OCI-LY3 (cell line): ENCODE measurements at regions not wholly inside any gene's neighbourhood (a gene's known extent, or its start where the extent isn't known, plus 50 kb on each side); places are given as distances from the start of the nearest gene placed in this dataset.

Experiments used
- EZH2phosphoT487 ChIP-seq: fragments of 200-600 bp; shearing (Covaris generic); IDR thresholded peaks from 2 replicates; pipeline ENCODE4 v1.6.1; 2018; ENCODE audit warnings: antibody characterized with exemption, mixed run types, low read depth
- TF ChIP-seq, protein P1 (sequence below): fragments of 200-600, 300-600 bp; sonication (generic); IDR thresholded peaks from 2 replicates; pipeline ENCODE4 v1.5.1; 2014; ENCODE audit warnings: antibody characterized with exemption, low read length, low read depth

DNA sequence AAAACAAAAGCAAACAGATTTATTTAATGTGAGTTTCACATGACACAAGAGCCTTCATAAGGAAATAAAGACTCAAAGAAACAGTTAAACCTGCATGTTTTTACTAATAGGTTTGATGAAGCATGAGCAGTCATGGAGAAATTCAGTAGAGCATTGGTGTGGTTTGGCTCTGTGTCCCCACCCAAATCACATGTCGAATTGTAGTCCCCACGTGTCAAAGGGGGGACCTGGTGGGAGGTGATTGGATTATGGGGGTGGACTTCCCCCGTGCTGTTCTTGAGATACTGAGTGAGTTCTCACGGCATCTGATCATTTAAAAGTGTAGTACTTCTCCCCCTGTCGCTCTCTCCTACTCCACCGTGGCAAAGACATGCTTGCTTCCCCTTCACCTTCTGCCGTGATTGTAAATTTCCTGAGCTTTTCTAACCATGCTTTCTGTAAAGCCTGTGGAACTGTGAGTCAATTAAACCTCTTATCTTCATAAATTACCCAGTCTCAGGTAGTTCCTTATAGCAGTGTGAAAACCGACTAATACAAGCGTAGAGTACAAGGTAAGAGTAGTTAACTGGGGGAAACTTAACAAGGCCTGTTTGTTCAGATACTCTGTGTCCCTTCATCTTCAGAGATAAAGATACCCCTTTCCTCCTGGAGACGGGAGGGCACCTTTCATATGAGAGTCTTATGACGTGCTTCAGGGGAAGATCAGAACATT, 354.8 kb downstream of the SIPA1L2 start:
- TF ChIP-seq, protein P1, sequence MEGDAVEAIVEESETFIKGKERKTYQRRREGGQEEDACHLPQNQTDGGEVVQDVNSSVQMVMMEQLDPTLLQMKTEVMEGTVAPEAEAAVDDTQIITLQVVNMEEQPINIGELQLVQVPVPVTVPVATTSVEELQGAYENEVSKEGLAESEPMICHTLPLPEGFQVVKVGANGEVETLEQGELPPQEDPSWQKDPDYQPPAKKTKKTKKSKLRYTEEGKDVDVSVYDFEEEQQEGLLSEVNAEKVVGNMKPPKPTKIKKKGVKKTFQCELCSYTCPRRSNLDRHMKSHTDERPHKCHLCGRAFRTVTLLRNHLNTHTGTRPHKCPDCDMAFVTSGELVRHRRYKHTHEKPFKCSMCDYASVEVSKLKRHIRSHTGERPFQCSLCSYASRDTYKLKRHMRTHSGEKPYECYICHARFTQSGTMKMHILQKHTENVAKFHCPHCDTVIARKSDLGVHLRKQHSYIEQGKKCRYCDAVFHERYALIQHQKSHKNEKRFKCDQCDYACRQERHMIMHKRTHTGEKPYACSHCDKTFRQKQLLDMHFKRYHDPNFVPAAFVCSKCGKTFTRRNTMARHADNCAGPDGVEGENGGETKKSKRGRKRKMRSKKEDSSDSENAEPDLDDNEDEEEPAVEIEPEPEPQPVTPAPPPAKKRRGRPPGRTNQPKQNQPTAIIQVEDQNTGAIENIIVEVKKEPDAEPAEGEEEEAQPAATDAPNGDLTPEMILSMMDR, result no peak
- no peak for TF ChIP-seq EZH2phosphoT487
